ENCODE measurements at regions not wholly inside any gene's neighbourhood (a gene's known extent, or its start where the extent isn't known, plus 50 kb on each side); places are given as distances from the start of the nearest gene placed in this dataset.

- Histone ChIP-seq H2AK5ac (ENCODE audit: insufficient read length, low read length) (no peak overlapping the region), H3K9ac (ENCODE audit: extremely low read depth, insufficient read length, low read length) (no peak overlapping the region), H4K91ac (ENCODE audit: insufficient read length, low read depth, low read length) (no peak overlapping the region), H2BK20ac (ENCODE audit: low read depth, low read length, poor library complexity, severe bottlenecking) (no peak overlapping the region), H2BK120ac (ENCODE audit: low read depth, low read length, poor library complexity, severe bottlenecking) (no peak overlapping the region), H2BK12ac (ENCODE audit: insufficient read length, low read depth, low read length) (no peak overlapping the region), H2BK5ac (ENCODE audit: insufficient read length, low read length) (no peak overlapping the region), H3K4me1 (ENCODE audit: insufficient read depth, low read length) (no peaks in the 10 kb centered on the region), H3K27ac (ENCODE audit: insufficient read length, low read depth, low read length) (no peak overlapping the region), H3K4ac (ENCODE audit: low read depth, low read length) (no peak overlapping the region), H3K23me2 (ENCODE audit: insufficient read length, low read depth, low read length, poor library complexity, severe bottlenecking) (no peaks in the 10 kb centered on the region), H2BK15ac (ENCODE audit: low read depth, low read length) (no peak overlapping the region), H3T11ph (ENCODE audit: low read length) (no peak overlapping the region), H3K14ac (ENCODE audit: insufficient read depth, low read length) (no peak overlapping the region), H4K5ac (ENCODE audit: insufficient read length, low read depth, low read length) (no peak overlapping the region), H3K9me3 (ENCODE audit: control insufficient read depth, low read depth, low read length) (no peaks in the 10 kb centered on the region), H3K56ac (ENCODE audit: insufficient read length, low read depth, low read length) (no peak overlapping the region), H3K4me2 (ENCODE audit: insufficient read depth, insufficient read length, low read length) (no peak overlapping the region), H3K79me2 (ENCODE audit: insufficient read depth, low read length) (no peaks in the 10 kb centered on the region), H3K18ac (ENCODE audit: insufficient read length, low read depth, low read length) (no peak overlapping the region), H4K20me1 (ENCODE audit: control insufficient read depth, insufficient read depth, insufficient read length) (no peaks in the 10 kb centered on the region), H4K8ac (replicated peaks; ENCODE audit: insufficient read length, low read depth, low read length) (no peak overlapping the region), H2AFZ (ENCODE audit: low read length) (no peak overlapping the region), H3K23ac (ENCODE audit: insufficient read length, low read depth, low read length) (no peak overlapping the region), H3K79me1 (ENCODE audit: insufficient read depth, low read depth, low read length, poor library complexity, severe bottlenecking) (no peaks in the 10 kb centered on the region), H3K27me3 (ENCODE audit: insufficient read depth, low read length) (no peaks in the 10 kb centered on the region)
- Mint-ChIP-seq H3K36me3 (ENCODE audit: insufficient read depth in 1 of 3, low read depth in 3 of 3) (no peaks in the 10 kb centered on the region; a peak in 1 of 7 replicates), H3K4me3 (no peak overlapping the region), H3K9me3 (no peaks in the 10 kb centered on the region), H3K4me1 (peaks cover 6 to 10% of the 10 kb centered on the region in 2 experiments), H3K27ac (no peak overlapping the region), H3K27me3 (ENCODE audit: low read depth) (no peaks in the 10 kb centered on the region)
- WGBS (ENCODE audit: extremely low coverage, insufficient read length, low lambda C conversion rate) = no CpG with 5 or more reads among the region's 4 CpGs
- no peak for TF ChIP-seq CTCF (conservative IDR thresholded peaks at IDR 0.05)
- DNase-seq = no peak
These were observed 1011.5 kb upstream of the NUDT12 start for GRCh38 chr5:104573949-104574709.
